ENCODE measurements at regions not wholly inside any gene's neighbourhood (a gene's known extent, or its start where the extent isn't known, plus 50 kb on each side); places are given as distances from the start of the nearest gene placed in this dataset.
A peak's percentile ranks its signal among the peaks of the same experiment; 100 is the strongest.

DNA sequence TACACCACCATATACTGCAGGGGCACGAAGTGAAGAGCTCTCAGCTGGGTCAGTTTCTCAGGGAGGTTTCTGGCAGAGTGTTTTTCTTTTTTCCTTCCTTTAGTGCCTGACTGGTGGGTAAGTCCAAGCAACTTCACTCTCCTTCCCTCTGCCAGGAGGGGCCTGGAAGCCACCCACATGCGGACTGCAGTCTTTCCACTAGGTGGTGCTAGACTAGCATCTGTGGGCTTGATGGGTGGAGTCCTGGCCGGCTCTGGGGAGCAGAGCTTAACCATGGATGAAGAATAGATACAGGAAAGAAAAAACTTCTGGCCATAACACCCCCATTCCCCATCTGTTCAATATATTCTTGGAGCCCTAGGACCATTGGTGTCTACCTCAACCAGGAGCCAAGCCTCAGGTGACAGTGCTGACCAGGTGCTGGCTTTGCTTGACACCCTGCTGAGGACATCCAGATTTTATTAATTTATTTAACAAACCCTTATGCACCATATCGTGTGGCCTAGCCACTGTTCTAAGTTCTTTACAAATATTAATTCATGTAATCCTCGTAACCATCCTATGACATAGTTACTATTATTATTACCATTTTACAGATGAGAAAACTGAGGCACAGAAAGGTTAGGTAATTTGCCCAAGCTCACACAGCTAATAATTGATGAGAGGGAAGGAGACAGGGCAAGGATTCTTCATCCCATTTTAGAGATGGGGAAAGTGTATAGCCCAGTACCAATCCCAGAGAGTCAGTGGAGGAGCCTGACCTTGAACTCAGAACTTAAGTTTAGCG lies 126.7 kb upstream of the CSF3R start:
- H3K4me3 ChIP-seq = no peak overlapping the region
- H3K9me3 ChIP-seq = no peaks in the 10 kb centered on the region
- intact Hi-C loops (cut with DNase I; ENCODE audit: low total_unique reads) = no loop called here
- no peaks in the 10 kb centered on the region for H3K4me1 ChIP-seq
- peak; percentile 55 to 62 for DNase-seq
- peaks cover 0 to 48% (median 0%) of the 10 kb centered on the region in 3 donors for H3K27me3 ChIP-seq
- H3K27ac ChIP-seq = no peak overlapping the region
- 37 to 45% (median 41%) methylated on average over 6 of the region's 6 CpGs for WGBS, 5 donors
- H3K36me3 ChIP-seq = no peaks in the 10 kb centered on the region
- TF ChIP-seq POLR2A (IDR thresholded peaks at IDR 0.05) = no peak
- TF ChIP-seq, protein P1, sequence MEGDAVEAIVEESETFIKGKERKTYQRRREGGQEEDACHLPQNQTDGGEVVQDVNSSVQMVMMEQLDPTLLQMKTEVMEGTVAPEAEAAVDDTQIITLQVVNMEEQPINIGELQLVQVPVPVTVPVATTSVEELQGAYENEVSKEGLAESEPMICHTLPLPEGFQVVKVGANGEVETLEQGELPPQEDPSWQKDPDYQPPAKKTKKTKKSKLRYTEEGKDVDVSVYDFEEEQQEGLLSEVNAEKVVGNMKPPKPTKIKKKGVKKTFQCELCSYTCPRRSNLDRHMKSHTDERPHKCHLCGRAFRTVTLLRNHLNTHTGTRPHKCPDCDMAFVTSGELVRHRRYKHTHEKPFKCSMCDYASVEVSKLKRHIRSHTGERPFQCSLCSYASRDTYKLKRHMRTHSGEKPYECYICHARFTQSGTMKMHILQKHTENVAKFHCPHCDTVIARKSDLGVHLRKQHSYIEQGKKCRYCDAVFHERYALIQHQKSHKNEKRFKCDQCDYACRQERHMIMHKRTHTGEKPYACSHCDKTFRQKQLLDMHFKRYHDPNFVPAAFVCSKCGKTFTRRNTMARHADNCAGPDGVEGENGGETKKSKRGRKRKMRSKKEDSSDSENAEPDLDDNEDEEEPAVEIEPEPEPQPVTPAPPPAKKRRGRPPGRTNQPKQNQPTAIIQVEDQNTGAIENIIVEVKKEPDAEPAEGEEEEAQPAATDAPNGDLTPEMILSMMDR (IDR thresholded peaks at IDR 0.05) = peak in 5 of 7 experiments; percentile 35 to 64 (median 50)

DNA sequence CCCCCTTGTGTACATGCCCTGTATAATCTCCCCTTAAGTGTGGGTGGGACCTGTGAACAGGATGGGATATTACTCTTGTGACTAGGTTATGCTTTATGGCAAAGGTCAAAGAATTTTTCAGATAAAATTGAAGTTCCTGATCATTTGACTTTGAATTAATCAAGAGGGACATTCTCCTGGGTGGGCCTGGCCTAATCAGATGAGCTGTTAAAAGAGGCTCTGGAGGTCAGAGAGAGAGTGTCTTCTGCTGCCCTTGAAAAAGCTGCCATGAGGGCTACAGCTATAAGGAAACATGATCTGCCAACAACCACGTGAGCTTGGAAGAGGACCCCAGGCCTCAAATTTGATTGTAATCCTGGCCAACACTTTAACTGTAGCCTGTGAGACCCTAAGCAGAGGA lies 125.6 kb upstream of the CSF3R start:
- intact Hi-C loops (cut with DNase I; ENCODE audit: low total_unique reads) = no loop called here
- H3K4me1 ChIP-seq = no peaks in the 10 kb centered on the region
- H3K4me3 ChIP-seq = no peak overlapping the region
- TF ChIP-seq POLR2A (IDR thresholded peaks at IDR 0.05) (no peak), EP300 (IDR thresholded peaks at IDR 0.05) (no peak), POLR2AphosphoS5 (IDR thresholded peaks at IDR 0.05) (no peak)
- TF ChIP-seq, protein P1 (IDR thresholded peaks at IDR 0.05) = no peak
- H3K27ac ChIP-seq = no peak overlapping the region
- DNase-seq = no peak
- H3K36me3 ChIP-seq = no peaks in the 10 kb centered on the region
- WGBS, 5 donors = 38 to 80% (median 52%) methylated on average over 1 of the region's 1 CpG
- no peaks in the 10 kb centered on the region for H3K9me3 ChIP-seq
- H3K27me3 ChIP-seq = peaks cover 0 to 52% (median 0%) of the 10 kb centered on the region in 3 donors

DNA sequence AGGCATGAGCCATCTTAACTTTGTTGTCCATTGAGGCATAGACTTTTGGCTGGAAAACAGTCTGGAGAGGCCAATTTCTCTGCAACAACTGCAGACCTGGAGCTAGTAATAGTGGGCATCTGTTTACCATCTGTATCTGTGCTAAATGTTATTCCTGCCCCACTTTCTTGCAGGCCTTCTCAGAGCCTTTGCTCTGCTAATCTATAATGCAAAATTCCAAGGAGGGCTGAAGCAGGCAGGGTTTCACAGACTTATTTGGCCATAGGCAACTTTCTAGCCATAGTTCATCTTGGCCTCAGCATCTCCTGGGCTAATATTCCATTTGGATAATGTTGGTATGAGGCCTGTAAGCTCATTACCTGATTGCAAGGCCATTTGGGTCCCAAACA lies 124.5 kb upstream of the CSF3R start:
- intact Hi-C loops (cut with DNase I; ENCODE audit: low total_unique reads) = no loop called here
- Histone ChIP-seq H3K9me3 (no peaks in the 10 kb centered on the region), H3K27ac (no peak overlapping the region), H3K4me3 (no peak overlapping the region), H3K4me1 (no peaks in the 10 kb centered on the region), H3K27me3 (peaks cover 0 to 51% (median 0%) of the 10 kb centered on the region in 3 donors), H3K36me3 (no peaks in the 10 kb centered on the region)
- TF ChIP-seq POLR2AphosphoS5 (IDR thresholded peaks at IDR 0.05) (no peak), EP300 (IDR thresholded peaks at IDR 0.05) (no peak), POLR2A (IDR thresholded peaks at IDR 0.05) (no peak)
- TF ChIP-seq, protein P1 (IDR thresholded peaks at IDR 0.05) = no peak
- DNase-seq = no peak

DNA sequence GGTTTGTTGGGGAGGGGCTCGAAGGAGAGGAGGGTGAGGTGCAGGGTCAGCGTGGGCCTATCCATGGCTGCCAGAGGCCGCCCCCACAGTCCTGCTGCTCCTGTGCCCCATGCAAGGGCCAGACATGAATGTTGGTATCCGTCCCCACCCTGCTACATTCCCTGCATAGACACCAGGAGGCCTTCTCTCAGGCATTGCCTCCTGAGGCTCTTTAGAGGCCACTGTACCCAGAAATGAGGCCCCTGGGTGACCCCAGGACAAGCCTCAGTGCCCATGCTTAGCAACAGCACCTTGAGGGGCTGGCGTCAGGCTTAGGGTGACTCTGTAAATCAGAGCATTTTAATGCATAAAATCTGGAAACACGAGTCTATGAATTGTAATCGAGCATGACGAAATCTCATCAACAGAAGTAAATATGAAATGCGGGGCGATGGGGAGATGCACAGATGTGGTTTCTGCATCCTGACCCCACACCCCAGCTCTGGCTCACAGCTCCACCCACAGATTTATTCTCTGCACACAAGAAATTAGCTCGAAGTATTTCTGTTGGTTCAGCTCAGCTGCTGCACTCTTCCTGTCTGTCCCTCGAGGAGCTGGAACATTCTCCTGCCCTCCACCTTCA lies 124.0 kb upstream of the CSF3R start:
- Histone ChIP-seq H3K36me3 (no peaks in the 10 kb centered on the region), H3K27ac (no peak overlapping the region), H3K4me1 (no peaks in the 10 kb centered on the region), H3K27me3 (peaks cover 0 to 51% (median 3%) of the 10 kb centered on the region in 3 donors), H3K9me3 (no peaks in the 10 kb centered on the region), H3K4me3 (no peak overlapping the region)
- intact Hi-C loops (cut with DNase I; ENCODE audit: low total_unique reads) = no loop called here
- no peak for DNase-seq
- 69 to 77% (median 71%) methylated on average over 9 to 12 of the region's 12 CpGs for WGBS, 5 donors
- TF ChIP-seq POLR2A (IDR thresholded peaks at IDR 0.05) (no peak), POLR2AphosphoS5 (IDR thresholded peaks at IDR 0.05) (no peak), EP300 (IDR thresholded peaks at IDR 0.05) (no peak)
- TF ChIP-seq, protein P1 (IDR thresholded peaks at IDR 0.05) = no peak
